Mucosa of rectum (tissue), 2 donors: ENCODE measurements at regions not wholly inside any gene's neighbourhood (a gene's known extent, or its start where the extent isn't known, plus 50 kb on each side); places are given as distances from the start of the nearest gene placed in this dataset.

ENCODE experiments used
- H3K27ac ChIP-seq, 2 donors: one replicate each; pipeline ENCODE4 v1.7.0; 2013; ENCODE audit warnings: inconsistent platforms in 2 of 2, low read depth in 2 of 2, low read length in 2 of 2
- H3K27me3 ChIP-seq, 2 donors: one replicate each; pipeline ENCODE4 v1.7.0; 2013; ENCODE audit warnings: low read length in 2 of 2; ENCODE audit not compliant: control insufficient read depth in 2 of 2, insufficient read depth in 2 of 2
- H3K36me3 ChIP-seq, 2 donors: one replicate each; pipeline ENCODE4 v1.7.0; 2013; ENCODE audit warnings: low read length in 2 of 2; ENCODE audit not compliant: control insufficient read depth in 2 of 2, insufficient read depth in 2 of 2
- H3K4me1 ChIP-seq, 2 donors: one replicate each; pipeline ENCODE4 v1.7.0; 2013; ENCODE audit warnings: low read length in 2 of 2, mild to moderate bottlenecking in 1 of 2; ENCODE audit not compliant: control insufficient read depth in 2 of 2, insufficient read depth in 2 of 2
- H3K4me3 ChIP-seq, 2 donors: one replicate each; pipeline ENCODE4 v1.7.0; 2013; ENCODE audit warnings: low read length in 2 of 2
- H3K9ac ChIP-seq, 2 donors: one replicate each; pipeline ENCODE4 v1.7.0; 2013; ENCODE audit warnings: low read length in 2 of 2, low read depth in 1 of 2, mild to moderate bottlenecking in 1 of 2
- H3K9me3 ChIP-seq, 2 donors: one replicate each; pipeline ENCODE4 v1.7.0; 2013; ENCODE audit warnings: low read length in 2 of 2; ENCODE audit not compliant: control insufficient read depth in 2 of 2
- donor health status: healthy.
- donor health status: Normal muscosa, but diverticular disease.

GRCh38 chr2:57782587-57782986 lies 264.0 kb upstream of the VRK2 start:
- no peak overlapping the region for H3K27ac ChIP-seq
- no peaks in the 10 kb centered on the region for H3K36me3 ChIP-seq
- H3K4me3 ChIP-seq, result no peak overlapping the region
- H3K4me1 ChIP-seq, result no peaks in the 10 kb centered on the region
- H3K27me3 ChIP-seq, result no peaks in the 10 kb centered on the region
- no peaks in the 10 kb centered on the region for H3K9me3 ChIP-seq
- H3K9ac ChIP-seq, result no peak overlapping the region

DNA sequence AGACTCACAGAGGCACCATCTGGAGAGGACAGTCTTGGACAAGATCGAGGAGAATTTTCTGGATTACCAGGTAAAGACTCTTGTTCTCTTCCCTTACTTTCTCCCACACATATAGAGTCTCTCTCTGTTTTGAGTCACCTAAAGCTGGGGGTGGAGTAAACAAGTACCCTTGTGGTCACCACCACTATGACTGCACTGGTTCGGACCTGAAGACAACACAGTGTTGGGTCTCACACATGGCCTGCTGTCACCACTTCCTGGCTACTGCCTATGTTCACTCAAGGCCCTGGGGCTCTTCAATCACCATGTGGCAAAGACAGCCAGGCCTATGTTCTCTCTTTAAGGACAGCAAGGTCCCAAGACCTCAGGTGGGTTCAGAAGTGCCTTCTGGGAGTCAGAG lies 253.3 kb upstream of the VRK2 start:
- H3K27me3 ChIP-seq, result no peaks in the 10 kb centered on the region
- H3K27ac ChIP-seq, result no peak overlapping the region
- H3K9ac ChIP-seq, result no peak overlapping the region
- no peaks in the 10 kb centered on the region for H3K36me3 ChIP-seq
- H3K4me3 ChIP-seq, result no peak overlapping the region
- no peaks in the 10 kb centered on the region for H3K9me3 ChIP-seq
- no peaks in the 10 kb centered on the region for H3K4me1 ChIP-seq

DNA sequence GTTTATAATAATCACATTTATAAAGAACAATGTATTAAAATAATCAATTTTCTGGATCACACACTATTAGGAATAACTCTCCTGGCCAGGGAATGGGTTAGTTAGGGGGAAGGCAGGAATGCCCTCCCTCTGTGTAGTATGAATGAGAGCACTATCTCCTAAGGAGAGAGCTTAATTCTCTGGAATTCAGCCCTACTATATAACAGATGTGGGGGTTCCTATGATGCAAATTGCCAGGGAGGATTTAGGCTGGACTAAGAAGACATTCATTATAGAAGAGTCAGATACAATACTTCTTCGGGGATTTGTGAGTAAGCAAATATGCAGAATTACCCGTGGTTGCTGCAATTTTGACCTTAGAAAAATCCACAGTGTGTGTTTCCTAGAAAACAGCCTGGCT lies 250.1 kb upstream of the VRK2 start:
- Histone ChIP-seq H3K36me3 (no peaks in the 10 kb centered on the region), H3K27ac (no peak overlapping the region), H3K9me3 (no peaks in the 10 kb centered on the region), H3K27me3 (no peaks in the 10 kb centered on the region), H3K9ac (no peak overlapping the region), H3K4me1 (no peaks in the 10 kb centered on the region), H3K4me3 (no peak overlapping the region)

DNA sequence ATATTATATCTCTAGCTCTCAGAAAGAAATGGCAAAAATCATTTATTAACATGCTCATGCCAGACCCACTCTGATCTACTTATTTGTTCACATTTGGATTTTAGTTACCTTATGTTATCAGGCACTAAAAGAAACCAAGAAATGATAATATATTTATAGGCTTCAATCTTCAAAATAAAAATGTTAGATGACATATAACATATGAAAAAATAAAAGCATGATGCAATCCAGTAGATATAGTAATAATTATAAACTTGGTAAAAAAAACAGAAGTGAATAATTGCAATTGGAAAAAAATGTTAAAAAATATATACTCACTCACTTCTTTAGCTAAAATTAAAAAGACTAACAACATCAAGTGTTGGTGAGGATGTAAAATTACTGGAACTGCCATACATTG lies 248.3 kb upstream of the VRK2 start:
- Histone ChIP-seq H3K36me3 (no peaks in the 10 kb centered on the region), H3K9me3 (no peaks in the 10 kb centered on the region), H3K4me1 (no peaks in the 10 kb centered on the region), H3K9ac (no peak overlapping the region), H3K4me3 (no peak overlapping the region), H3K27me3 (no peaks in the 10 kb centered on the region), H3K27ac (no peak overlapping the region)

DNA sequence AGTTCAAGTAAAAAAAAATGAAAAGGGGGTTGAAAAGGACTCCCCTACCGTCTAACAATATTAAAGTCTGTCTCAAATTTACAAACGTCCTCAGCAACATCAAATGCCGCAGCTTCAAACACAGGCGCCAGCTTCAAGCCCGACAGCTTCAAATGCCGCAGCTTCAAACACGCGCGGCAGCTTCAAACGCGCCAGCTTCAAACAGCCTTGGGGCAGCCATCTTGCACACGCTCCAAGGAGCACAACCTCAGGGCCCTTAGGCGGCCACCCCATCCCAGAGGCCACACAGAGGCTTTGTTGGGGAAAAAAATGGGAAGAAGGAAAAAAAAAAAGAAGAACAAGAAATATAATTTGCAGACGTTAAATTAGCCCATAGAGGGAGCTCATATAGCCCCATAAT lies 244.4 kb upstream of the VRK2 start:
- Histone ChIP-seq H3K27me3 (no peaks in the 10 kb centered on the region), H3K27ac (no peak overlapping the region), H3K9me3 (no peaks in the 10 kb centered on the region), H3K36me3 (no peaks in the 10 kb centered on the region), H3K4me3 (no peak overlapping the region), H3K4me1 (no peaks in the 10 kb centered on the region), H3K9ac (no peak overlapping the region)

GRCh38 chr2:57804971-57805370 lies 241.6 kb upstream of the VRK2 start:
- Histone ChIP-seq H3K4me3 (no peak overlapping the region), H3K36me3 (no peaks in the 10 kb centered on the region), H3K27ac (no peak overlapping the region), H3K27me3 (no peaks in the 10 kb centered on the region), H3K9me3 (no peaks in the 10 kb centered on the region), H3K9ac (no peak overlapping the region), H3K4me1 (no peaks in the 10 kb centered on the region)

GRCh38 chr2:57806449-57806968 lies 240.1 kb upstream of the VRK2 start:
- Histone ChIP-seq H3K4me1 (no peaks in the 10 kb centered on the region), H3K4me3 (no peak overlapping the region), H3K9ac (no peak overlapping the region), H3K9me3 (no peaks in the 10 kb centered on the region), H3K27ac (no peak overlapping the region), H3K27me3 (no peaks in the 10 kb centered on the region), H3K36me3 (no peaks in the 10 kb centered on the region)

DNA sequence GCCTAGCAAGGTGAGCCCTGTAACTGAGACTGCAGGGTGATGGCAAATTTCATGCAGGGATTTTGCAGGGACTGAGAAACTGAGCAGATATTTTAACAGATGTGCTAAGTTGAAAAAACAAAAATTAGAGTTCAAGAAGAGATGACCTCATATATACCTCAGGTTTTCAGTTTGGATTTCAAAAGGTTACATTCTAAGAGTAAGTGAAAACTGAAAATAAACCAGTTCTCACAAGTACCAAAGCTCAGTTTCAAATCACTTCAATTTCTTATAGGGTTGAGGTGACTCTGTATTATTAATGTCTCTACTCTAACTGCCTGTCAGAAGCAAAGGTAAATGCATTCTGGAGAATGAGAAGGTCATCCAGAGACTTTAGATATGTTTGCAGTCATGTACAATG lies 237.4 kb upstream of the VRK2 start:
- Histone ChIP-seq H3K9ac (no peak overlapping the region), H3K4me3 (no peak overlapping the region), H3K27me3 (no peaks in the 10 kb centered on the region), H3K36me3 (no peaks in the 10 kb centered on the region), H3K4me1 (no peaks in the 10 kb centered on the region), H3K27ac (no peak overlapping the region), H3K9me3 (no peaks in the 10 kb centered on the region)

GRCh38 chr2:57821088-57821487 lies 225.5 kb upstream of the VRK2 start:
- no peaks in the 10 kb centered on the region for H3K9me3 ChIP-seq
- H3K27me3 ChIP-seq, result no peaks in the 10 kb centered on the region
- H3K36me3 ChIP-seq, result no peaks in the 10 kb centered on the region
- no peak overlapping the region for H3K4me3 ChIP-seq
- H3K9ac ChIP-seq, result no peak overlapping the region
- H3K4me1 ChIP-seq, result no peaks in the 10 kb centered on the region
- H3K27ac ChIP-seq, result no peak overlapping the region

GRCh38 chr2:57828221-57828620 lies 218.4 kb upstream of the VRK2 start:
- Histone ChIP-seq H3K9ac (no peak overlapping the region), H3K27ac (no peak overlapping the region), H3K27me3 (no peaks in the 10 kb centered on the region), H3K36me3 (no peaks in the 10 kb centered on the region), H3K4me1 (no peaks in the 10 kb centered on the region), H3K4me3 (no peak overlapping the region), H3K9me3 (no peaks in the 10 kb centered on the region)

- no peak overlapping the region for H3K4me3 ChIP-seq
- H3K27ac ChIP-seq, result no peak overlapping the region
- H3K9me3 ChIP-seq, result no peaks in the 10 kb centered on the region
Observed at GRCh38 chr2:57834666-57835065, 211.9 kb upstream of the VRK2 start.

More at GRCh38 chr2:57834666-57835065, 211.9 kb upstream of the VRK2 start:
- H3K27me3 ChIP-seq, result no peaks in the 10 kb centered on the region
- H3K36me3 ChIP-seq, result no peaks in the 10 kb centered on the region
- no peak overlapping the region for H3K9ac ChIP-seq
- no peaks in the 10 kb centered on the region for H3K4me1 ChIP-seq
